Activated CD4-positive, alpha-beta T cell treated with anti-CD3 and anti-CD28 coated beads, Interleukin-2, amount 50 U/mL, for 1 hour (primary cell): ENCODE measurements at regions not wholly inside any gene's neighbourhood (a gene's known extent, or its start where the extent isn't known, plus 50 kb on each side); places are given as distances from the start of the nearest gene placed in this dataset.

Source experiments
- DNase-seq: peaks from one replicate; pipeline ENCODE4 v3.0.0-alpha.2; 2020

DNA sequence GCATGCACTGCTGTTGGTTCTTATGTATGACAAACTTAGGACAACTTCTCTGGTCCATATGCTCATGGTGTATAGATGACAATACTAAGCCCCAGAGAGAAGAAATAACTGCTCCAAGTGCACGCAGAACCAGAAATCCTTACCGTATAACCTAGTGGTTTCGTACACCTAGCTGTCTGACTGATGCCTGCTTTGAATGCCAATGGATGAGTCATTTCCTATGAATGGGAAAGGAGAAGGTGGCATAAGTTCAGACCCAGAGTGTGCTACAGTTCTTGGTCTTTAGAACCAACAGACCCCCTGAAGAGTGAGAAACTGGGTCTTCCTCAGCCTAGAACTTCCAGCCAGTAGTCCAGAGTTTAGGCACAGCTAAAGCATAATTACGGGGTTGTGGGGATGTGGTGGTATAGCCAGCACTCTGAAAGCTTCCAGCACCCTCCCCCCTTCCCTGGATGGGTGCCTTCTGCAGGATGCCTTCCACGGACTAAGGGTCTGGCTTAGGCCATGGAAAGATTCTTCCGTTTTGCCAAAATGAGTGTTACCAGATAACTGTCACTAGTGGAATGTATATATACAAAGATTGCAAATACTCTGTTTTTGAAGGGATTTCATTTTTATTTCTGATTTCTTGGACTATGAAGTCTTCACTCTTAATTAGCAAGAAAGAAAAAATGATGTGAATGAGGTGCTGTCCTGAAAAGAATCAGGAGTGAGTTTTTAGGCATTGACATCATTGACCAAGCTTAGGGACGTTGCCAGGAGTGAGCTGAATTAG, 84.6 kb upstream of the PACRGL start:
- no peak for DNase-seq

DNA sequence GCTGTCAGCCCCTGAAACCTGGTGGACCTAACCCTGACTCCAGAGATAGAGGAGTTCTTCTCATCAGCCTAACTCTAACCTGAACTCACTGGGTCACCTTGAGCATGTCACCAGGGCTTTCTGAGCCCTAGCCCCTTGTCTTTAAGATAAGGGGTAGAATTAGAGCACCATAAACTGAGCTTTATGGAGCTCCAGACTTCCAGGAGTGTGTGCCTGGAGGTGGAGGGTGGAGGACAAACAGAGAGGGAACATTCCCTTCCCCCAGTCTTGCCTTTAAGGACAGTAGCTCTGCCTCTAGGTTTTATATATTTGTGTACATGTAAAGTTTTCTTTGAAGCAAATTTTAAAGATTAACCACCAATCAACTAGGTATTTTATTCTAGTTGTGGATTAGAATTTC, 83.9 kb upstream of the PACRGL start:
- no peak for DNase-seq

GRCh38 chr4:20616848-20617247, 83.4 kb upstream of the PACRGL start:
- DNase-seq, result no peak

- DNase-seq, result no peak
Measured at GRCh38 chr4:20617678-20618396, 82.4 kb upstream of the PACRGL start.

- DNase-seq, result no peak
Measured at GRCh38 chr4:20618731-20619130, 81.5 kb upstream of the PACRGL start.

DNA sequence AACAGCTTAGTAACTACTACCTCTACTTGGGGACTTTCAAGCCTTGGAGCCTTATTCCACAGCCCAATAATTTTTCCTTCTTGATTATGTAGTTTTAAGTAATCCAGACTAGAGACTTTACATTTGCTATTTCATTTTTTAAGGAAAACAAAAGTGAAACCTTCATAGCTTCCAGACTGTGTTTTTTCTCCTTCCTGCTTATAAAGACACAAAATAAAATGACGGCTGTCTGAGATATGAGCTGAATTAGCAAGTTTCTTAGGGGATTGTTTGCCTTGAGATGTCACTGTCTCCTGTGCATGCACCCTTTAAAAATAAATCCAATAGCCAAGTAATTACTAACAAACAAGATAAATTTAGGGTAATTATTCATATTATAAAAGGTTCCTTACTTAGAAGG, 78.8 kb upstream of the PACRGL start:
- DNase-seq, result no peak

- no peak for DNase-seq
Measured at GRCh38 chr4:20622701-20623100, 77.6 kb upstream of the PACRGL start.

DNA sequence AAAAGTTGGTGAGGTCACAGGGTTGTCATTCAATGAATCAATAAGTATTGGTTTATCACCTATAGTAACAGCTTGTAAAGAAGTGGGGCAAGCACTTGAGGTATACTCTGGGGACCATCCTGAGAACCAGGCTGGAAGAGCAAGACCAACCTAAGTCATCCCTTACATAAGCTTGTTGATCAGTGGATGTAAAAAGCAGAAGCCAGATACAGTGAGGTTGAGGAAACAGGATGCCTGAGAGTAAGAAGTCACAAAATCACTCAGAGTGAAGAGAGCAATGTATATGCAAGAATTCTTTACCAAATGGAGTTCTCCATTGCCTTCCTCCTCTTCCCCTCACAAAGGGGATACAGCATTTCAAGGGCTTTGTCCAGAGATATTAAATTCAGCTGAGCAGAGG, 76.3 kb upstream of the PACRGL start:
- DNase-seq, result no peak

DNA sequence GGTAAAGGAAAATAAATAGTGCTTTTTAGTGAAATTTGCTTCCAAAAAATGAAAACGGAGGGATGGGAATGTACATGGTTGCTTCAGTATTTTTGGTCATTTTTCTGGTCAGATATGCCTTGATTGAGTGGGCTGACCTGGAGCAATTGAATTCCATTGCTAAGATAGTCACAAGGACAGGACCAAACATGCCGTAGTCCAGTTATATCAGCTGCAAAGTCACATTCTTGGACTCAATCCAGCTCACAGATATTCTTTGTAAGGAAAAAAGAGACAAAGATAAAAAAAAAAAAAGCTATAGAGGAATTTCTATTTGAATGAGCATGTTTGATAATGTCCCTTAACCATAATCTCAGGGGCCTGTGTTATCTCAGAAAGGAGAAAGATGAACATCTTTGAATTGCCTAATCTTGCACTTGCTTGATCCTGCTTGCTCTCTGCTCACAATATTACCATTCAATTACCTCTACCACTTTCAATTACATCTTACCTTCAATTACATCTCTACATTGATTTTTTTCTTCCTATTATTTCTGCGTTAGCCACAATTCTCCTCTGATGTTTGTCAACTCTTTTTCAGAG, 75.4 kb upstream of the PACRGL start:
- DNase-seq, result no peak

DNA sequence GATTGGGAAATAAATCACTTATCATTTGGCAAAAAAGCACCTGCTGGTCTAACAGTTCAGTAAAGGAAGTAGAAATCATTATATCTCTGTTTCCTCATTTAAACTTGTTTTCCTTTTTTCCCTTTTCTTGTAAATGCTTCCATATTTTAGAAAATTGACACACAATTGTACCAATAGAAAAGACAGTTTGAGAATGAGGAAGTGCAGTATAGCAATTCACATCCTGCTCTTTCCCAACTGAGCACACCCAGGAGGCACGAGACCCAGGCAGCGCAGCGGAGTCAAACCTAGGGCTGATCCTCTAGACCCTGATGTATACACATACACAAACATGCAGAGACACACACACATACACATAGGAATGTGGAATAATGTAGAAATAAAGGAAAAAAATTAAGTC, 74.8 kb upstream of the PACRGL start:
- no peak for DNase-seq

GRCh38 chr4:20626326-20627005, 73.8 kb upstream of the PACRGL start:
- DNase-seq, result no peak

DNA sequence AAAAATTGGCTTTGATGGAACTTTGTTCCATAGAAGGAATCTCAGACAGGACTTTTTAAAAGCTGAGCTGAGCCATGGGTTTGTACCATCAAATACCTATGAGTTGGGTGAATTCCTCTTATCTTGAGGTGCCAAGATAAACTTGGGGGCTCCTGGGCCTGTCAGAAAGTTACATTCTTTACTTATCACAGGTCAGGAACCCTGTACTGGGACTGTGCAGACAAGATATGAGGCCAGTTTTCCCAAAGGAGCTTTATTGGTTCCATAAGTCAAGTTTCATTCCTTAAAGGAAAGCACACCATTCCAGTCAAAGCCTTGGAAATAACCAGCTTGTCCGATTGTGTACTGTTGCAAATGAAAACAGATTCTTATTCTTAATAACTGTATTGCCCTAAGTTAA, 72.4 kb upstream of the PACRGL start:
- no peak for DNase-seq

GRCh38 chr4:20629186-20630106, 70.8 kb upstream of the PACRGL start:
- no peak for DNase-seq

DNA sequence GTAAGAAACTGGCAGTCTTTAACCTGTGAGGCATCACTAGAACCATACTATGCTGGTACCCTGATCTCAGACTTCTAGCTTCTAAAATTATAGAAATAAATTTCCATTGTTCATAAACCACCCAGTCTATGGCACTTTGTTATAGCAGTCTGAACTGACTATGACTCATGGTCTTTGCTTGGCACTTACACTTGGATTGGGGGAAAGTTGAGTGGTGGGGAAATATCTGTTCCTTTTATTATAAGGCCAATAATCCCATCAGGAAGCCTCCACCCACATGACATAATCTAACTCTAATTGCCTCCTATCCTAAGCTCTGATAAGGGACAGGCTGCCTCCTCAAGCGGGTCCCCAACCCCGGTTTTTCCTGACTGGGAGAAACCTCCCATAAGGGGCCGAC, 61.4 kb upstream of the PACRGL start:
- no peak for DNase-seq

- DNase-seq, result no peak
Measured at GRCh38 chr4:20639346-20639745, 60.9 kb upstream of the PACRGL start.

DNA sequence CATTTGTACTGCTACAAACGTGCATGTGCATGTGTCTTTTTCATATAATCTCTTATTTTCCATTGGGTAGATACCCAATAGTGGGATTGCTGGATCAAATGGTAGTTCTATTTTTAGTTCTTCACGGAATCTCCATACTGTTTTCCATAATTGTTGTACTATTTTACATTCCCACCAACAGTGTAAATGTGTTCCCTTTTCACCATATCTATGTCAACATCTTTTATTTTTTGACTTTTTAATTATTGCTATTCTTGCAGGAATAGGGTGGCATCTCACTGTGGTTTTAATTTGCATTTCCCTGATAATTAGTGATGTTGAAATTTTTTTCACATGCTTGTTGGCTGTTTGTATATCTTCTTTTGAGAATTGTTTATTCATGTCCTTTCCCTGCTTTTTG, 59.3 kb upstream of the PACRGL start:
- no peak for DNase-seq

- DNase-seq, result no peak
Measured at GRCh38 chr4:20641976-20642375, 58.3 kb upstream of the PACRGL start.

DNA sequence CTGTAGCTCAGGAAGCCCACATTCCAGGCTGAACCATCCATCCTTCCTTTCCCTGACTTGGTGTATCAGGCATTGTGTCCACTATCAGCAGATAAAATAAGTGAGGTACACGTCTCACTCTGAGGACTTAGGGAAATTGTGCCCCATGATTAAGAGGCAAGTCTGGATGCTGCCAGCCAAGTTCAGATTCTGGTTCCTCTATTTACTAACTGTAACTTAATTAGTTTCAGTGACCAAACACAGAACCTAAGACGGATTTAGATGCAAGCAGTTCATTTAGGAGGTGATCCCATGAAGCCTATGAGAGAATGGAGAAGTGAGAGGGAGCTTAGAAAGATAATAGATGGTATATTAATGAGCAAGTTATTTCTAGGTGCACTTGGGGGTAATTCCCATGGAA, 56.6 kb upstream of the PACRGL start:
- no peak for DNase-seq

- no peak for DNase-seq
Measured at GRCh38 chr4:20645236-20645635, 55.0 kb upstream of the PACRGL start.

DNA sequence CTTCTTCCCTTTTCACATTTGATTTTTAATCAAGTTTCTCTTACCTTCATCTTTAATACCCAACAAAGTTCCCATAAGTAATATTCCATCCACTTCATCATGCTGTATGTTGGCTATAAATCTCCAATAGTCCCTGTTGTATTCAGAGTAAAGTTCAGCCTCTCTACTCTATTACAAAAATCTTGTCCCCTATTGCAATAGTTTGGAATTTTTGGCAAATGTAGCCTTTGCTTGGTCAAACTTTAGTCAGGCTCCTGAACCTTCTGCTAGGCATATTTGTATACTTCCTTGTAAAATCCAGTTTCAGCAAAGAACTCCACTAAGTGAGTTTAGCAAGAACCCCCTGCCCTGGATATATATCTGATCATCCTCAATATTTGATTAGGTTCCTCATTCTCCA, 54.0 kb upstream of the PACRGL start:
- no peak for DNase-seq
